OCI-LY3 (cell line): ENCODE measurements at regions not wholly inside any gene's neighbourhood (a gene's known extent, or its start where the extent isn't known, plus 50 kb on each side); places are given as distances from the start of the nearest gene placed in this dataset.

ENCODE experiments used
- EZH2phosphoT487 ChIP-seq: fragments of 200-600 bp; shearing (Covaris generic); IDR thresholded peaks from 2 replicates; pipeline ENCODE4 v1.6.1; 2018; ENCODE audit warnings: antibody characterized with exemption, mixed run types, low read depth
- TF ChIP-seq, protein P1 (sequence below): fragments of 200-600, 300-600 bp; sonication (generic); IDR thresholded peaks from 2 replicates; pipeline ENCODE4 v1.5.1; 2014; ENCODE audit warnings: antibody characterized with exemption, low read length, low read depth

DNA sequence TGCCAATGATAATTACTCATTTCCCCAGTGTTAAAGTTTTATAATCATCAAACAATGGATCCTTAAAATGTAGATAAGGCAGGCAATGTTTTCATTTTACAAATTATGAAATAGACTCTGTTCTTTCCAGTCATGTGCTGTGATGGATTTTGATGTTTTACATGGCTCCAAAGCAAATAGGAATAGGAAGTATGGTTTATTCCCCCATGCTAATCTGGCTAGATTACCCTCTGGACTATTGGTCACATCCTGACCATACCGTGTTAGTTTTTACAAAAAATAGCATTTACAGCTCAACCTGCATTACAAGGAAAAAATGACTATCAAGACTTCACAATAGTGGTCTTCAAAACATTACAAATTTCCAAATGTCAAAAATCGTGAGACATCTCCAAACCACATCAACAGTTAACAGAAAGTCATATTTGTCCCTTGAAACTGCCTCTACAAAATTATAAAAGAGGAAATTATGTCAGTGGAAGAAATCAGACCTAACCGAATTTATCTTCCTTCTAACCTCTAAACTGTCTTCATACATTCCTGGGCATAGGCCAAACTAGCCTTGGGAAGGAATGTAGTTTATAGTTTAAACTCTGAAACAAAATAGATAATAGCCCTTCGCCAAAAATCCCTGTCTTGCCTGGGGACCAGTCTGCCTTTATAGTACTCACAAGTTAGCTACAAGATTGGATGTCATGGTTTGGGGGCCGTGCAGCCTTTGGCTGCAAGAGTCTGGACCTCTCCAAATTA, 1941.2 kb upstream of the CELF4 start:
- TF ChIP-seq, protein P1, sequence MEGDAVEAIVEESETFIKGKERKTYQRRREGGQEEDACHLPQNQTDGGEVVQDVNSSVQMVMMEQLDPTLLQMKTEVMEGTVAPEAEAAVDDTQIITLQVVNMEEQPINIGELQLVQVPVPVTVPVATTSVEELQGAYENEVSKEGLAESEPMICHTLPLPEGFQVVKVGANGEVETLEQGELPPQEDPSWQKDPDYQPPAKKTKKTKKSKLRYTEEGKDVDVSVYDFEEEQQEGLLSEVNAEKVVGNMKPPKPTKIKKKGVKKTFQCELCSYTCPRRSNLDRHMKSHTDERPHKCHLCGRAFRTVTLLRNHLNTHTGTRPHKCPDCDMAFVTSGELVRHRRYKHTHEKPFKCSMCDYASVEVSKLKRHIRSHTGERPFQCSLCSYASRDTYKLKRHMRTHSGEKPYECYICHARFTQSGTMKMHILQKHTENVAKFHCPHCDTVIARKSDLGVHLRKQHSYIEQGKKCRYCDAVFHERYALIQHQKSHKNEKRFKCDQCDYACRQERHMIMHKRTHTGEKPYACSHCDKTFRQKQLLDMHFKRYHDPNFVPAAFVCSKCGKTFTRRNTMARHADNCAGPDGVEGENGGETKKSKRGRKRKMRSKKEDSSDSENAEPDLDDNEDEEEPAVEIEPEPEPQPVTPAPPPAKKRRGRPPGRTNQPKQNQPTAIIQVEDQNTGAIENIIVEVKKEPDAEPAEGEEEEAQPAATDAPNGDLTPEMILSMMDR, result no peak
- no peak for TF ChIP-seq EZH2phosphoT487
